ENCODE measurements at regions not wholly inside any gene's neighbourhood (a gene's known extent, or its start where the extent isn't known, plus 50 kb on each side); places are given as distances from the start of the nearest gene placed in this dataset.

DNA sequence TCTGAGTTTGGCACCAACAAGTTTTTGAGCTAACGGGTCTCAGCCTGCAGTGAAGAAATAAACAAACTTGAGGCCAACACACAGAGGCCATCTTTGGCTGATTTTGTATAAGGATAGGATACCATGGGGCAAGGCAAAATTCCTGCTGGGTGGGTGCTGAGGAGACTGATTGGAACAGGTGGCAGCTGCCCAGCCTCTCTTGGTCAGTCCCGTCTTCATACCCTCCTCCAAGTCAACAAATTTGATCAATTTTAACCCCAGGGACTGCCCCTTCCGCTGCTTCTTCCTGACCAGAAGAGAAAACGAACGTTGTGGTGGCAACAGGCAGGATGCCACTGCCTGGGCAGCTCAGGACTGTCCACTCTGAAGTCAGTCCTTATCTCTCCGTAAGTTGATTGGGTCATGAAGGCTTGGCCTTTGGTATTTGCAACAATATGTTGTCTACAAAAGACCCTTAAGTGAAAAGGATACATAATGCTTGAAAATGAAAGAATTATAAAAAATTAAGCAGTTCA lies 139.3 kb downstream of the SPP2 start:
- DNase-seq (ENCODE audit: low read depth): no peak
- H3K4me3 ChIP-seq (ENCODE audit: low read depth, low read length): no peak overlapping the region
- TF ChIP-seq, protein P1, sequence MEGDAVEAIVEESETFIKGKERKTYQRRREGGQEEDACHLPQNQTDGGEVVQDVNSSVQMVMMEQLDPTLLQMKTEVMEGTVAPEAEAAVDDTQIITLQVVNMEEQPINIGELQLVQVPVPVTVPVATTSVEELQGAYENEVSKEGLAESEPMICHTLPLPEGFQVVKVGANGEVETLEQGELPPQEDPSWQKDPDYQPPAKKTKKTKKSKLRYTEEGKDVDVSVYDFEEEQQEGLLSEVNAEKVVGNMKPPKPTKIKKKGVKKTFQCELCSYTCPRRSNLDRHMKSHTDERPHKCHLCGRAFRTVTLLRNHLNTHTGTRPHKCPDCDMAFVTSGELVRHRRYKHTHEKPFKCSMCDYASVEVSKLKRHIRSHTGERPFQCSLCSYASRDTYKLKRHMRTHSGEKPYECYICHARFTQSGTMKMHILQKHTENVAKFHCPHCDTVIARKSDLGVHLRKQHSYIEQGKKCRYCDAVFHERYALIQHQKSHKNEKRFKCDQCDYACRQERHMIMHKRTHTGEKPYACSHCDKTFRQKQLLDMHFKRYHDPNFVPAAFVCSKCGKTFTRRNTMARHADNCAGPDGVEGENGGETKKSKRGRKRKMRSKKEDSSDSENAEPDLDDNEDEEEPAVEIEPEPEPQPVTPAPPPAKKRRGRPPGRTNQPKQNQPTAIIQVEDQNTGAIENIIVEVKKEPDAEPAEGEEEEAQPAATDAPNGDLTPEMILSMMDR (IDR thresholded peaks at IDR 0.05; ENCODE audit: low read depth, low read length, missing control alignments): no peak
- in situ Hi-C loops (cut with HindIII; ENCODE audit: low sequenced_read_pairs): no loop called here

DNA sequence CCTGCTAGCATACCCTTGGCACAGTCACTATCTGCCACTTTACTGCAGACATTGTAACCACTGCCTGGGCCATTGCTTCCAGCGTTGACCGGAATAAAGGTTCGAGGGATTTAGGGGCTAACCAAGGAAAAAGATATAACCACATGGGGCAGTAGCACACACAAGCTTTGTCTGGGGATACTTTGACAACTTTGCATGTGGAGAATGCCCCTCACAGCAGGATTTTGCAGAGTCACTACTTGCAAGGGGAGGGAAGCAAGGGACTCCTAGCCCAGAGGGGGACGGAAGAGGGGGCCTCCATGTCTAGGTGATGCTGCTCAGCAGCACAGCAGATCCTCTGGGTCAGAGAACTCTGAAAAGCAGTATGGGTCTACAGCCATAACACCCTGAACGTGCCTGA lies 138.7 kb downstream of the SPP2 start:
- TF ChIP-seq, protein P1 (IDR thresholded peaks at IDR 0.05; ENCODE audit: low read depth, low read length, missing control alignments): no peak
- in situ Hi-C loops (cut with HindIII; ENCODE audit: low sequenced_read_pairs): no loop called here
- DNase-seq (ENCODE audit: low read depth): no peak
- no peak overlapping the region for H3K4me3 ChIP-seq (ENCODE audit: low read depth, low read length)

GRCh38 chr2:234187646-234188174 lies 137.2 kb downstream of the SPP2 start:
- DNase-seq (ENCODE audit: low read depth): no peak
- TF ChIP-seq, protein P1 (IDR thresholded peaks at IDR 0.05; ENCODE audit: low read depth, low read length, missing control alignments): no peak
- in situ Hi-C loops (cut with HindIII; ENCODE audit: low sequenced_read_pairs): no loop called here
- no peak overlapping the region for H3K4me3 ChIP-seq (ENCODE audit: low read depth, low read length)

GRCh38 chr2:234181121-234181520 lies 130.6 kb downstream of the SPP2 start:
- TF ChIP-seq, protein P1 (IDR thresholded peaks at IDR 0.05; ENCODE audit: low read depth, low read length, missing control alignments): no peak
- no peak for DNase-seq (ENCODE audit: low read depth)
- H3K4me3 ChIP-seq (ENCODE audit: low read depth, low read length): no peak overlapping the region

GRCh38 chr2:234179031-234179363 lies 128.5 kb downstream of the SPP2 start:
- in situ Hi-C loops (cut with HindIII; ENCODE audit: low sequenced_read_pairs): no loop called here
- no peak overlapping the region for H3K4me3 ChIP-seq (ENCODE audit: low read depth, low read length)
- TF ChIP-seq, protein P1 (IDR thresholded peaks at IDR 0.05; ENCODE audit: low read depth, low read length, missing control alignments): no peak
- DNase-seq (ENCODE audit: low read depth): no peak

More at GRCh38 chr2:234181121-234181520, 130.6 kb downstream of the SPP2 start:
- in situ Hi-C loops (cut with HindIII; ENCODE audit: low sequenced_read_pairs): loop anchor here (5.0 kb wide), 1 partner anchor 39 kb away; no protein-coding TSS in a partner anchor

DNA sequence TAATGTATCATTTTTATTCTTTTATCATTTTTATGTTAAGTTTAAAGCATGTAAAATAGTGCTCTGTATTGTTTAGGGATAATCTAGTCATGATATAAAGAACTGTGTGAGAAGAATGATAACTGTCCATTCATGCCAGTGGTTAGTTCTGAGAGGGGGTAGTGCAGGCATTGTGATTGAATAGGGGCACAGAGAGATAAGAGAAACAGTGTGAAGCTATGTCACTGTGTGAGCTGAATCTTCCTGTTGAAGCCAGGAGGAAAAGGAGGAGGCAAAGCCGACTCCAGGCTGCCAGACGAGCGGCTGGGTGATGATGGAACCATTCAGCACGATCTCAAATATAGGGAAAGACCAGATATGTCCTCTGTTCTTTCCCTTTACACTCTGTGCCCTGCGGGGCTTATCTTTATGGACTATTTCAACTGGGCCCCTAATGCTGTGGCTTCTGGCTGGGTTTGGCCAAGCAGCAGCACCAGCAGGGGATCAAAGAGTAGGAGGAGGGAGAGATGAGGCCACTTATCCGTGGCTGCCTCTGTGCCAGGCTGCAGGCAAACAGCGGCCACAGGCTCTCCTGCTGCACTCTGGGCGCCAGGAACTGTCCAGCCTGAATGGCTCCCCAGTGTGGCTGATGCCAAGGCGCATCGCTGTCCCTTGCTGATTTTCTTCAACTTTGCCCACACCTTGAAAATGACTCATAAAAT lies 128.0 kb downstream of the SPP2 start:
- no peak overlapping the region for H3K4me3 ChIP-seq (ENCODE audit: low read depth, low read length)
- in situ Hi-C loops (cut with HindIII; ENCODE audit: low sequenced_read_pairs): no loop called here
- peak; percentile 35 for DNase-seq (ENCODE audit: low read depth)
- TF ChIP-seq, protein P1 (IDR thresholded peaks at IDR 0.05; ENCODE audit: low read depth, low read length, missing control alignments): no peak
